HG02588 (cell line): ENCODE measurements at regions not wholly inside any gene's neighbourhood (a gene's known extent, or its start where the extent isn't known, plus 50 kb on each side); places are given as distances from the start of the nearest gene placed in this dataset.
"Not testable (repeated sequence)": the region's sequence is repeated elsewhere in the genome, so short reads cannot be mapped to it uniquely, and the experiment has no call there.

Experiments used
- ATAC-seq: cut with Tn5 transposase; IDR thresholded peaks from one replicate; pipeline ENCODE4 v1.9.1; 2021; ENCODE audit warnings: mild to moderate bottlenecking, moderate library complexity; ENCODE audit not compliant: unreplicated experiment

GRCh38 chr3:81198216-81198615 lies 563.2 kb downstream of the GBE1 start:
- no peak for ATAC-seq

GRCh38 chr3:81197386-81197785 lies 564.1 kb downstream of the GBE1 start:
- no peak for ATAC-seq

GRCh38 chr3:81195478-81195877 lies 566.0 kb downstream of the GBE1 start:
- no peak for ATAC-seq

- ATAC-seq, result no peak
Measured at GRCh38 chr3:81186412-81186811, 575.0 kb downstream of the GBE1 start.

- not testable (repeated sequence) for ATAC-seq
Measured at GRCh38 chr3:81182086-81182875, 579.2 kb downstream of the GBE1 start.

- no peak for ATAC-seq
Measured at GRCh38 chr3:81173514-81173913, 587.9 kb downstream of the GBE1 start.

- no peak for ATAC-seq
Measured at GRCh38 chr3:81170298-81170697, 591.1 kb downstream of the GBE1 start.

- no peak for ATAC-seq
Measured at GRCh38 chr3:81164806-81165205, 596.6 kb downstream of the GBE1 start.

GRCh38 chr3:81161851-81162250 lies 599.6 kb downstream of the GBE1 start:
- ATAC-seq, result no peak

- ATAC-seq, result no peak
Measured at GRCh38 chr3:81161100-81161499, 600.3 kb downstream of the GBE1 start.

- no peak for ATAC-seq
Measured at GRCh38 chr3:81154611-81155143, 606.8 kb downstream of the GBE1 start.

GRCh38 chr3:81152156-81152555 lies 609.3 kb downstream of the GBE1 start:
- no peak for ATAC-seq

GRCh38 chr3:81132995-81133394 lies 628.5 kb downstream of the GBE1 start:
- ATAC-seq, result no peak

- ATAC-seq, result no peak
Measured at GRCh38 chr3:81105789-81106488, 655.5 kb downstream of the GBE1 start.

- ATAC-seq, result no peak
Measured at GRCh38 chr3:81105206-81105605, 656.2 kb downstream of the GBE1 start.

- no peak for ATAC-seq
Measured at GRCh38 chr3:81097889-81098288, 663.6 kb downstream of the GBE1 start.

GRCh38 chr3:81095956-81096355 lies 665.5 kb downstream of the GBE1 start:
- no peak for ATAC-seq

GRCh38 chr3:81094986-81095385 lies 666.5 kb downstream of the GBE1 start:
- no peak for ATAC-seq

GRCh38 chr3:81087607-81088006 lies 673.8 kb downstream of the GBE1 start:
- no peak for ATAC-seq

GRCh38 chr3:81086348-81086747 lies 675.1 kb downstream of the GBE1 start:
- no peak for ATAC-seq

- ATAC-seq, result no peak
Measured at GRCh38 chr3:81080608-81081007, 680.8 kb downstream of the GBE1 start.

- ATAC-seq, result no peak
Measured at GRCh38 chr3:81072591-81072990, 688.9 kb downstream of the GBE1 start.
